A673 (cell line): ENCODE measurements at regions not wholly inside any gene's neighbourhood (a gene's known extent, or its start where the extent isn't known, plus 50 kb on each side); places are given as distances from the start of the nearest gene placed in this dataset.
"Not testable (repeated sequence)": the region's sequence is repeated elsewhere in the genome, so short reads cannot be mapped to it uniquely, and the experiment has no call there.

ENCODE experiments used
- BruUV-seq: library from RNA; stranded (reverse); fragments of 400-500 nt; replicated peaks from 2 replicates; lab custom pipeline; 2021; lab: Mats Ljungman, UMichigan
- CTCF ChIA-PET: fragments of 300-600 bp; sonication (Branson Sonifier 250); formaldehyde crosslinking; loops from one replicate; lab custom pipeline; 2022; ENCODE audit warnings: antibody characterized with exemption; lab: Charles Lee
- POLR2A ChIA-PET: fragments of 300-600 bp; sonication (Branson Sonifier 250); formaldehyde crosslinking; loops from one replicate; lab custom pipeline; 2022; ENCODE audit warnings: antibody characterized with exemption; ENCODE audit not compliant: low non-redundant PET; lab: Charles Lee
- DNase-seq: peaks from one replicate; pipeline ENCODE4 v3.0.0-alpha.2; 2015; ENCODE audit warnings: low spot score
- H3K27ac ChIP-seq: fragments of 200-600 bp; sonication (generic); 2 replicates; pipeline ENCODE4 v1.5.1; 2016; ENCODE audit warnings: mixed run types, low read depth, mild to moderate bottlenecking, mixed read lengths, antibody characterized with exemption, low read length; ENCODE audit not compliant: poor library complexity, severe bottlenecking
- H3K27me3 ChIP-seq: fragments of 200-600 bp; sonication (generic); replicated peaks from 2 replicates; pipeline ENCODE4 v1.6.1; 2017; ENCODE audit warnings: mixed run types, low read depth, mild to moderate bottlenecking, mixed read lengths, antibody characterized with exemption, low read length; ENCODE audit not compliant: insufficient read depth, poor library complexity
- H3K36me3 ChIP-seq: fragments of 200-600 bp; sonication (generic); 2 replicates; pipeline ENCODE4 v1.6.1; 2016; ENCODE audit warnings: mixed run types, mild to moderate bottlenecking, mixed read lengths, antibody characterized with exemption, low read length; ENCODE audit not compliant: insufficient read depth, poor library complexity, severe bottlenecking
- H3K4me1 ChIP-seq: fragments of 200-600 bp; sonication (generic); 2 replicates; pipeline ENCODE4 v1.6.1; 2017; ENCODE audit warnings: mixed run types, mild to moderate bottlenecking, mixed read lengths, antibody characterized with exemption, low read length; ENCODE audit not compliant: insufficient read depth, poor library complexity, severe bottlenecking
- H3K4me3 ChIP-seq: fragments of 200-600 bp; sonication (generic); 2 replicates; pipeline ENCODE4 v1.5.1; 2016; ENCODE audit warnings: low read depth, mixed run types, mild to moderate bottlenecking, mixed read lengths, low read length; ENCODE audit not compliant: poor library complexity, severe bottlenecking
- H3K9me3 ChIP-seq: fragments of 200-600 bp; sonication (generic); 2 replicates; pipeline ENCODE4 v1.6.1; 2016; ENCODE audit warnings: mixed run types, low read depth, mild to moderate bottlenecking, mixed read lengths, antibody characterized with exemption, low read length; ENCODE audit not compliant: poor library complexity, severe bottlenecking
- EZH2 ChIP-seq: fragments of 200-600 bp; sonication (generic); IDR thresholded peaks from 2 replicates; pipeline ENCODE4 v1.6.1; 2017; ENCODE audit warnings: borderline replicate concordance, low read depth, mild to moderate bottlenecking, mixed read lengths, antibody characterized with exemption, low read length; ENCODE audit not compliant: poor library complexity, severe bottlenecking
- intact Hi-C: fragments of 100-400 bp; cut with micrococcal nuclease; formaldehyde crosslinking; loops from one replicate; pipeline ENCODE4 v1.10.0; 2022; ENCODE audit not compliant: unreplicated experiment
- TF ChIP-seq, protein P1 (sequence below): fragments of 300-800, 200-600 bp; sonication (generic); conservative IDR thresholded peaks from 2 replicates; pipeline ENCODE4 v1.5.1; 2017; ENCODE audit warnings: low read depth, mild to moderate bottlenecking, antibody characterized with exemption, low read length, moderate library complexity, mixed read lengths

DNA sequence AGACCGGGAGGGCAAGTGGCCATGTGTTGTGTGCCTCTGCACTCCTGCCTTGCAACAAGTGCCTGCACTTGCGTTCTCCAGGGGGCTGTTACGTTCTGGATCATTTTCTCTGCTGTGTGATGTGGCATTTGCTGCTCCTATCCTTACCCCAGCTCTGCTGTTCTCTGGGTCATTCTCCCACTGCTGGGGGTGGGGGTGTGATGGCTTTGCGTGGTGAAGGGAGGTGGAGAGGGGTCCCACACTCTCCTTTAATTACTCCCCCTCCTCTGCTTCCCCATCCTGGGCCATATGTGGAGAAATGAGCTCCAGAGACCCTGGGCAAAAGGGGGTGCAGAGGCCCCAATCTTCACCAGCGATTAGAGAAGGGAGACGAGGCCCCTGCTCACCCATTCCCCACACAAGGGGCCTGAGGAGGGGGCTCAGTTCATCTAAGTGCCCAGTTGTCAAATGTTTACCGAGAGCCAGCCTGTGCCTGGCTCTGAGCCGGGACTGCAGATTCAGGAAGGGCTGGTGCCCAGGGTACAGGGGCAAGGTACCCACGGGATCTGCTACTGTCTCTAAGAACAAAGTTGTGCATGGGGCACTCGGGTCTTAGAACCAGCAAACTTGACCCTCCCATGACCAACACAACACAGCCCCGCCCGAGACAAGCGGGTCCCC lies 355.4 kb downstream of the PTPRU start:
- Histone ChIP-seq H3K27ac (no peak overlapping the region), H3K4me1 (no peaks in the 10 kb centered on the region), H3K4me3 (no peak overlapping the region), H3K36me3 (no peaks in the 10 kb centered on the region), H3K27me3 (peaks cover 24% of the 10 kb centered on the region), H3K9me3 (no peaks in the 10 kb centered on the region)
- no TSS peak for BruUV-seq
- TF ChIP-seq, protein P1, sequence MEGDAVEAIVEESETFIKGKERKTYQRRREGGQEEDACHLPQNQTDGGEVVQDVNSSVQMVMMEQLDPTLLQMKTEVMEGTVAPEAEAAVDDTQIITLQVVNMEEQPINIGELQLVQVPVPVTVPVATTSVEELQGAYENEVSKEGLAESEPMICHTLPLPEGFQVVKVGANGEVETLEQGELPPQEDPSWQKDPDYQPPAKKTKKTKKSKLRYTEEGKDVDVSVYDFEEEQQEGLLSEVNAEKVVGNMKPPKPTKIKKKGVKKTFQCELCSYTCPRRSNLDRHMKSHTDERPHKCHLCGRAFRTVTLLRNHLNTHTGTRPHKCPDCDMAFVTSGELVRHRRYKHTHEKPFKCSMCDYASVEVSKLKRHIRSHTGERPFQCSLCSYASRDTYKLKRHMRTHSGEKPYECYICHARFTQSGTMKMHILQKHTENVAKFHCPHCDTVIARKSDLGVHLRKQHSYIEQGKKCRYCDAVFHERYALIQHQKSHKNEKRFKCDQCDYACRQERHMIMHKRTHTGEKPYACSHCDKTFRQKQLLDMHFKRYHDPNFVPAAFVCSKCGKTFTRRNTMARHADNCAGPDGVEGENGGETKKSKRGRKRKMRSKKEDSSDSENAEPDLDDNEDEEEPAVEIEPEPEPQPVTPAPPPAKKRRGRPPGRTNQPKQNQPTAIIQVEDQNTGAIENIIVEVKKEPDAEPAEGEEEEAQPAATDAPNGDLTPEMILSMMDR, result no peak
- TF ChIP-seq EZH2, result no peak
- intact Hi-C loops, result no loop called here
- POLR2A ChIA-PET, result no interaction called here
- DNase-seq, result no peak
- CTCF ChIA-PET, result no interaction called here

DNA sequence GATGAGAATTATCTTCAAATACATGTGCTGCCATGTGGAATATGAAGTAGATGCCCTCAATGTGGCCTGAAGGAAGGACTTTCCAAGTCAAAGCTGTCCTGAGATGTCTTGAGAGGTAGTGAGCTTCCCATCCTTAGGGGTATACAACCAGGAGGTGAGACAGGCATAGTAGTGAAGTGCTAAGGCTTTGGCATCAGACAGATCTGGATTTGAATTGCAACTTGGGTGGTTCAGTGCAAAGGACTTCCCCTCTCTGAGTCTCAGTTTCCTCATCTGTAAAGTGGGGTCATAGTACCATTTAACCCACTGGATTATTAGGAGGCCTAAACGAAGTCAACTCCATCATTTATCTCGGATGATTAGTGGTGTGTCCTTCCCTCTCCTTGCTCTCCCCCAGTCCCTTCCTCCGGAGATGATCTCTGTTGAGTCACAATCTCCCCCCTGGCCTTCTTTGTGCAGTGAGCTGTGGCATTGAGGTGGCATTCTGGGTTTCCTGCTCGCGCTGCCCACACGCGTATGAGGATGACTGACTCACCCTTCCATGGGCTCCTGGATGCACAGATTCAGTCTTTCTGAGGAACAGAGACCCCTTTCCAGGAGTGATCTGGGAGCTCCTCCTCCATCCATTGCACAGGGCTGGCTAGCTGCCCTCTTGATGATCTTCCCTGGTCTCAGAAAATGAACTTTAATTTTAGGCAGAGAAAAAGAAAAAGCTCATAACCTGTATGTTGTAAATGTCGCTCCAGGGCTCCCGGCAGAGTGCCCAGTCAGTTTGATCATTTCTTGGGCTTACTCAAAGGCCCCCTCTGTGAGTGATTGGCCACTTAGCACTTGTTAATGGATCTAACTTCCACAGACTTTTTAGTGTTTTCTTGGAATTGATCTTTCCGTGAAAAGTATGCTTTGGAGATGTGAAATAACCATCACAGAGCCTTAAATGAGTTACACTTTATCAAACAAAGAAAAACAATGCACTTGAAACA lies 354.6 kb downstream of the PTPRU start:
- BruUV-seq, result no TSS peak
- peak; percentile 5 for DNase-seq

DNA sequence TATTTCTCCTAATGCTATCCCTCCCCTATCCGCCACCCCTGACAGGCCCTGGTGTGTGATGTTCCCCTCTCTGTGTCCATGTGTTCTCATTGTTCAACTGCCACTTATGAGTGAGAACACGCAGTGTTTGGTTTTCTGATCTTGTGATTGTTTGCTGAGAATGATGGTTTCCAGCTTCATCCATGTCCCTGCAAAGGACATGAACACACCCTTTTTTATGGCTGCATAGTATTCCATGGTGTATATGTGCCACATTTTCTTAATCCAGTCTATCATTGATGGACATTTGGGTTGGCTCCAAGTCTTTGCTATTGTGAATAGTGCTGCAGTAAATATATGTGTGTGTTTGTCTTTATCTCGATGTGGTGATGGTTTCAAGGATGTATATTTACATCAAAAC lies 353.4 kb downstream of the PTPRU start:
- intact Hi-C loops, H3K9me3 ChIP-seq, H3K27ac ChIP-seq, H3K36me3 ChIP-seq, H3K4me1 ChIP-seq, DNase-seq, POLR2A ChIA-PET, CTCF ChIA-PET, BruUV-seq, H3K4me3 ChIP-seq: not testable (repeated sequence)
- peaks cover 23% of the 10 kb centered on the region for H3K27me3 ChIP-seq

More for the DNA sequence above, 354.6 kb downstream of the PTPRU start:
- intact Hi-C loops, result no loop called here
- ChIA-PET CTCF (no interaction called here), POLR2A (no interaction called here)
- Histone ChIP-seq H3K27ac (no peak overlapping the region), H3K36me3 (no peaks in the 10 kb centered on the region), H3K4me3 (no peak overlapping the region), H3K27me3 (peaks cover 21% of the 10 kb centered on the region), H3K9me3 (no peaks in the 10 kb centered on the region), H3K4me1 (no peaks in the 10 kb centered on the region)
- TF ChIP-seq, protein P1, result no peak
- no peak for TF ChIP-seq EZH2
